GM12878 (cell line): ENCODE measurements at regions not wholly inside any gene's neighbourhood (a gene's known extent, or its start where the extent isn't known, plus 50 kb on each side); places are given as distances from the start of the nearest gene placed in this dataset.

Experiments used
- ATAC-seq: fragments of 200-7000 bp; cut with Tn5 transposase; 3 replicates; pipeline ENCODE4 v1.9.1; 2020; ENCODE audit warnings: mild to moderate bottlenecking, moderate library complexity
- BruUV-seq: library from RNA; stranded (reverse); fragments of 400-500 nt; replicated peaks from 2 replicates; lab custom pipeline; 2021; lab: Mats Ljungman, UMichigan
- CTCF ChIA-PET: fragments of 300-600 bp; sonication (Branson Sonifier 250); formaldehyde crosslinking; extraction: SDS; loops from one replicate; lab custom pipeline; 2021; ENCODE audit warnings: inconsistent platforms; lab: Yijun Ruan, JAX
- POLR2A ChIA-PET: fragments of 350-600 bp; formaldehyde crosslinking; extraction: SDS; loops from one replicate; lab custom pipeline; 2021; ENCODE audit warnings: inconsistent platforms; lab: Charles Lee
- RAD21 ChIA-PET: fragments of 300-600 bp; sonication (Branson Sonifier 250); formaldehyde crosslinking; loops from one replicate; lab custom pipeline; 2023; ENCODE audit warnings: antibody characterized with exemption; ENCODE audit not compliant: unreplicated experiment; lab: Charles Lee
- SMC1A ChIA-PET: fragments of 300-600 bp; sonication (Branson Sonifier 250); formaldehyde crosslinking; loops from one replicate; lab custom pipeline; 2023; ENCODE audit not compliant: unreplicated experiment, uncharacterized antibody; lab: Charles Lee
- DNase-seq: peaks from one replicate; pipeline ENCODE4 v3.0.0-alpha.2; 2011; ENCODE audit warnings: low read depth, low spot score
- FAIRE-seq: peaks from 3 replicates; lab custom pipeline; 2011; peaks lifted over from hg19 to GRCh38; lab: Jason Lieb, UNC
- H2AFZ ChIP-seq: 2 replicates; pipeline ENCODE4 v1.6.0; 2011; ENCODE audit warnings: low read depth, low read length, control low read depth; ENCODE audit not compliant: control insufficient read depth
- H3K27ac ChIP-seq: 2 replicates; pipeline ENCODE4 v1.5.1; 2011; ENCODE audit warnings: control low read depth; ENCODE audit not compliant: control insufficient read depth, insufficient read depth
- H3K27me3 ChIP-seq, 2 experiments: replicated peaks in 1 of 2; 2 replicates each; pipeline versions ENCODE4 v1.6.0 to v1.6.1; 2011; ENCODE audit warnings: low read length in 1 of 2; ENCODE audit not compliant: control insufficient read depth in 2 of 2, insufficient read depth in 2 of 2
- H3K36me3 ChIP-seq, 2 experiments: 2 replicates each; pipeline ENCODE4 v1.5.1; 2011; ENCODE audit warnings: low read length in 1 of 2; ENCODE audit not compliant: control insufficient read depth in 2 of 2, insufficient read depth in 2 of 2
- H3K4me1 ChIP-seq: 2 replicates; pipeline ENCODE4 v1.6.1; 2011; ENCODE audit warnings: mild to moderate bottlenecking, low read length, moderate library complexity, mixed read lengths; ENCODE audit not compliant: control insufficient read depth, insufficient read depth
- H3K4me2 ChIP-seq: 2 replicates; pipeline ENCODE4 v1.6.0; 2011; ENCODE audit warnings: control low read depth; ENCODE audit not compliant: control insufficient read depth, insufficient read depth
- H3K4me3 ChIP-seq: fragments of 200-600 bp; sonication (generic); 2 replicates; pipeline ENCODE4 v1.5.1; 2016
- H3K79me2 ChIP-seq: 2 replicates; pipeline ENCODE4 v1.6.0; 2011; ENCODE audit warnings: low read length; ENCODE audit not compliant: control insufficient read depth, insufficient read depth
- H3K9ac ChIP-seq: 2 replicates; pipeline ENCODE4 v1.8.0; 2011; ENCODE audit warnings: low read length, control low read depth, mixed read lengths; ENCODE audit not compliant: control insufficient read depth, insufficient read depth
- H3K9me3 ChIP-seq: replicated peaks from 3 replicates; pipeline ENCODE4 v1.5.1; 2011; ENCODE audit warnings: mild to moderate bottlenecking, low read length; ENCODE audit not compliant: control insufficient read depth, insufficient read depth
- H4K20me1 ChIP-seq: 2 replicates; pipeline ENCODE4 v1.6.0; 2011; ENCODE audit not compliant: control insufficient read depth, insufficient read depth
- ATF2 ChIP-seq: IDR thresholded peaks from 2 replicates; pipeline ENCODE4 v1.6.1; 2012; ENCODE audit warnings: low read length, inconsistent platforms
- CBX5 ChIP-seq: sonication (generic); IDR thresholded peaks from 2 replicates; pipeline ENCODE4 v1.6.1; 2016; ENCODE audit warnings: low read depth, moderate library complexity, mild to moderate bottlenecking, inconsistent platforms
- CHD1 ChIP-seq: IDR thresholded peaks from 2 replicates; pipeline ENCODE4 v1.6.1; 2012; ENCODE audit warnings: low read depth, low read length, improper control_type of control experiment
- HDAC6 ChIP-seq: fragments of 200-600 bp; sonication (generic); IDR thresholded peaks from one replicate; pipeline ENCODE4 v1.8.0; 2017; ENCODE audit warnings: antibody characterized with exemption; ENCODE audit not compliant: unreplicated experiment
- IKZF1 ChIP-seq: fragments of 450-650 bp; conservative IDR thresholded peaks from 2 replicates; pipeline ENCODE4 v1.6.1; 2017; ENCODE audit warnings: antibody characterized with exemption, mild to moderate bottlenecking
- IRF5 ChIP-seq: fragments of 450-650 bp; IDR thresholded peaks from 2 replicates; pipeline ENCODE4 v1.6.1; 2017; ENCODE audit warnings: borderline replicate concordance
- MYB ChIP-seq: fragments of 150-350 bp; IDR thresholded peaks from 2 replicates; pipeline ENCODE4 v1.6.1; 2014; ENCODE audit warnings: mild to moderate bottlenecking, low read depth, low read length, borderline replicate concordance
- PAX5 ChIP-seq: IDR thresholded peaks from 2 replicates; pipeline ENCODE4 v1.6.1; 2011; ENCODE audit warnings: low read depth, low read length, borderline replicate concordance
- PAX8 ChIP-seq: fragments of 450-650 bp; IDR thresholded peaks from 2 replicates; pipeline ENCODE4 v1.6.1; 2017; ENCODE audit warnings: mild to moderate bottlenecking, moderate library complexity
- POLR2A ChIP-seq: IDR thresholded peaks from 2 replicates; pipeline ENCODE4 v1.6.1; 2011; ENCODE audit warnings: low read depth, mild to moderate bottlenecking, low read length
- RBBP5 ChIP-seq: fragments of 200-600 bp; sonication (generic); conservative IDR thresholded peaks from 2 replicates; pipeline ENCODE4 v1.6.1; 2016
- SPI1 ChIP-seq: IDR thresholded peaks from 2 replicates; pipeline ENCODE4 v1.6.1; 2011; ENCODE audit warnings: low read depth, mild to moderate bottlenecking, low read length, moderate library complexity, borderline replicate concordance; ENCODE audit not compliant: insufficient read depth
- ZNF384 ChIP-seq: IDR thresholded peaks from 2 replicates; pipeline ENCODE4 v1.6.1; 2012; ENCODE audit warnings: low read depth, mild to moderate bottlenecking, low read length, improper control_type of control experiment, borderline replicate concordance
- ZZZ3 ChIP-seq: IDR thresholded peaks from 2 replicates; pipeline ENCODE4 v1.6.1; 2011; ENCODE audit warnings: low read depth; ENCODE audit not compliant: control insufficient read depth, insufficient read length
- in situ Hi-C: fragments of 300-500 bp; cut with MboI; formaldehyde crosslinking; loops from 9 replicates; pipeline ENCODE4 v1.14.3; 2018; ENCODE audit warnings: mixed read lengths
- intact Hi-C: fragments of 100-400 bp; cut with micrococcal nuclease; formaldehyde crosslinking; loops from one replicate; pipeline ENCODE4 v1.14.2; 2022; ENCODE audit not compliant: unreplicated experiment

GRCh38 chr13:73358606-73359095 lies 299.8 kb downstream of the KLF5 start:
- ChIA-PET POLR2A (no interaction called here), SMC1A (no interaction called here), RAD21 (no interaction called here)
- no peaks in the 10 kb centered on the region for H3K36me3 ChIP-seq
- H3K4me2 ChIP-seq: no peak overlapping the region
- TF ChIP-seq PAX8 (no peak), IRF5 (no peak), CHD1 (no peak), PAX5 (no peak), MYB (no peak), ZZZ3 (no peak), IKZF1 (no peak), ZNF384 (no peak), CBX5 (no peak), POLR2A (no peak), ATF2 (no peak), SPI1 (no peak), RBBP5 (no peak), HDAC6 (no peak)
- TF ChIP-seq, all 136 proteins: peak for 0
- H3K9ac ChIP-seq: no peak overlapping the region
- H3K27me3 ChIP-seq: no peaks in the 10 kb centered on the region
- no TSS peak for BruUV-seq
- no peaks in the 10 kb centered on the region for H4K20me1 ChIP-seq
- no peak overlapping the region for H3K27ac ChIP-seq
- intact Hi-C loops (no loop called here), in situ Hi-C loops (no loop called here)
- CTCF ChIA-PET: interaction anchor here (0.7 kb wide), 1 partner anchor 23 kb away, joined by 3 read pairs; no protein-coding TSS in a partner anchor
- ATAC-seq: no peak
- H3K4me1 ChIP-seq: no peaks in the 10 kb centered on the region
- H3K79me2 ChIP-seq: no peaks in the 10 kb centered on the region
- DNase-seq: no peak
- no peak overlapping the region for H3K4me3 ChIP-seq
- H2AFZ ChIP-seq: no peak overlapping the region
- no peak for FAIRE-seq
- H3K9me3 ChIP-seq: no peaks in the 10 kb centered on the region
